Tibial nerve (tissue), 4 donors: ENCODE measurements at regions not wholly inside any gene's neighbourhood (a gene's known extent, or its start where the extent isn't known, plus 50 kb on each side); places are given as distances from the start of the nearest gene placed in this dataset.

Experiments used
- DNase-seq, 2 donors: peaks; one replicate each; pipeline ENCODE4 v3.0.0-alpha.2; 2019; ENCODE audit warnings: low spot score in 2 of 2
- H3K27ac ChIP-seq, 4 donors: fragments of 200-600 bp; sonication (generic) in 3 of 4; one replicate each; pipeline ENCODE4 v1.5.1; 2017 to 2019; ENCODE audit warnings: mild to moderate bottlenecking in 1 of 4
- H3K27me3 ChIP-seq, 2 donors: fragments of 200-600 bp; sonication (generic) in 1 of 2; one replicate each; pipeline versions ENCODE4 v1.5.1 to v1.6.0; 2017 to 2019
- H3K36me3 ChIP-seq, 3 donors: fragments of 200-600 bp; sonication (generic); one replicate each; pipeline ENCODE4 v1.5.1; 2018 to 2019
- H3K4me1 ChIP-seq, 4 donors: fragments of 200-600 bp; sonication (generic) in 3 of 4; one replicate each; pipeline ENCODE4 v1.5.1; 2017 to 2019
- H3K4me3 ChIP-seq, 4 donors: fragments of 200-600 bp; sonication (generic) in 3 of 4; one replicate each; pipeline ENCODE4 v1.5.1; 2017 to 2019; ENCODE audit warnings: mild to moderate bottlenecking in 1 of 4, moderate library complexity in 1 of 4
- H3K9me3 ChIP-seq, 4 donors: fragments of 200-600 bp; sonication (generic) in 3 of 4; one replicate each; pipeline ENCODE4 v1.5.1; 2017 to 2019
- EP300 ChIP-seq, 2 donors: sonication (generic); formaldehyde crosslinking; IDR thresholded peaks; one replicate each; pipeline ENCODE4 v1.6.1; 2017; ENCODE audit warnings: antibody characterized with exemption in 2 of 2, mild to moderate bottlenecking in 1 of 2
- POLR2A ChIP-seq, 2 donors: fragments of 450-650 bp; IDR thresholded peaks; one replicate each; pipeline ENCODE4 v1.6.1; 2017; ENCODE audit warnings: antibody characterized with exemption in 2 of 2, mild to moderate bottlenecking in 2 of 2, moderate library complexity in 2 of 2
- WGBS, 2 donors: methylation state at CpG; one replicate each; pipeline ENCODE4 v1.1.5; 2018; 5-methylcytosine and 5-hydroxymethylcytosine counted together
- TF ChIP-seq, protein P1 (sequence below), 5 experiments: fragments of 200-600 bp in 3 of 5; fragments of 450-650 bp in 2 of 5; sonication (generic) in 3 of 5; IDR thresholded peaks; one replicate each; pipeline ENCODE4 v1.5.1; 2016 to 2019; ENCODE audit warnings: antibody characterized with exemption in 5 of 5, mild to moderate bottlenecking in 3 of 5, moderate library complexity in 2 of 5

DNA sequence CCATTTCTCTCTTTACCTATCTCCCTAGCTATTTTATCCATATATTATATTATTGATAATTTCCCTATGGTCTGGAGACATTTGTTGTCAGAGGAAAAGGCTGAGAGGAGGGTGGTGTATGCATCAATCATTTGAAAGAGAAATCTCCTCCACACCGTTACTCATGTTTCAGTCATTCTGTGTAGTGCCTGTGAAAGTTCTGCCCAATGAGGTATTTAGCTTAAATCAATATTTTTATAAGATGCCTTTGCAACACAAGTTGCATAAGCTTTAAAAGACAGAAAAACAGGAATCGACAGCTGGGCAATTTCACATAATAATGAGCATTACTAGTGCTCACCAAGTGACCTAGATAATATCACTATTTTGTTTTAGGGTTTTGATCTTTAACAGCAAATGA, 363.7 kb upstream of the FSIP2 start:
- no peaks in the 10 kb centered on the region for H3K36me3 ChIP-seq
- no peaks in the 10 kb centered on the region for H3K9me3 ChIP-seq
- H3K4me3 ChIP-seq: no peak overlapping the region
- TF ChIP-seq POLR2A (IDR thresholded peaks at IDR 0.05) (no peak), EP300 (IDR thresholded peaks at IDR 0.05) (no peak)
- TF ChIP-seq, protein P1, sequence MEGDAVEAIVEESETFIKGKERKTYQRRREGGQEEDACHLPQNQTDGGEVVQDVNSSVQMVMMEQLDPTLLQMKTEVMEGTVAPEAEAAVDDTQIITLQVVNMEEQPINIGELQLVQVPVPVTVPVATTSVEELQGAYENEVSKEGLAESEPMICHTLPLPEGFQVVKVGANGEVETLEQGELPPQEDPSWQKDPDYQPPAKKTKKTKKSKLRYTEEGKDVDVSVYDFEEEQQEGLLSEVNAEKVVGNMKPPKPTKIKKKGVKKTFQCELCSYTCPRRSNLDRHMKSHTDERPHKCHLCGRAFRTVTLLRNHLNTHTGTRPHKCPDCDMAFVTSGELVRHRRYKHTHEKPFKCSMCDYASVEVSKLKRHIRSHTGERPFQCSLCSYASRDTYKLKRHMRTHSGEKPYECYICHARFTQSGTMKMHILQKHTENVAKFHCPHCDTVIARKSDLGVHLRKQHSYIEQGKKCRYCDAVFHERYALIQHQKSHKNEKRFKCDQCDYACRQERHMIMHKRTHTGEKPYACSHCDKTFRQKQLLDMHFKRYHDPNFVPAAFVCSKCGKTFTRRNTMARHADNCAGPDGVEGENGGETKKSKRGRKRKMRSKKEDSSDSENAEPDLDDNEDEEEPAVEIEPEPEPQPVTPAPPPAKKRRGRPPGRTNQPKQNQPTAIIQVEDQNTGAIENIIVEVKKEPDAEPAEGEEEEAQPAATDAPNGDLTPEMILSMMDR (IDR thresholded peaks at IDR 0.05): no peak
- no peak for DNase-seq
- WGBS, 2 donors: 71 to 74% methylated on average over 2 of the region's 2 CpGs
- no peaks in the 10 kb centered on the region for H3K27me3 ChIP-seq
- no peak overlapping the region for H3K27ac ChIP-seq
- no peaks in the 10 kb centered on the region for H3K4me1 ChIP-seq

DNA sequence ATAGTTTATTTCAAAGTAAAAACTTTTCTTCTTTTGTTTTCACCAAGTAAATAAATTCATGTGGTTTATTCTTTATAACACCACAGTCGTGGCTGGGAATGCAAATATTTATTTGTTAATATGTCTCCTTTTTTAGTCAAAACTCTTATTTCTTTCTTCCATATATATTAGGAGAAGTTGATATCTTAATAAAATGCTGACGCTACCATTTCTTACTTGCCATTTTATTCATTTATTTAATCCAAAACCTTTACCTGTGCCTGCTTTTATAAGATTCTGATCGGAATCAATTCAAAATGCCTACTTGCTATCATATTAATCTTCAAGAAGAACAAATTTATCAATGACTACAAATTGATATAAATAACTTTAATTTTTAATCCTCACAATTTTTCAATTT, 362.9 kb upstream of the FSIP2 start:
- Histone ChIP-seq H3K36me3 (no peaks in the 10 kb centered on the region), H3K27me3 (no peaks in the 10 kb centered on the region), H3K9me3 (no peaks in the 10 kb centered on the region), H3K27ac (no peak overlapping the region), H3K4me3 (no peak overlapping the region), H3K4me1 (no peaks in the 10 kb centered on the region)
- no peak for DNase-seq
- 84 to 87% methylated on average over 3 of the region's 3 CpGs for WGBS, 2 donors
- TF ChIP-seq EP300 (IDR thresholded peaks at IDR 0.05) (no peak), POLR2A (IDR thresholded peaks at IDR 0.05) (no peak)
- TF ChIP-seq, protein P1 (IDR thresholded peaks at IDR 0.05): no peak

DNA sequence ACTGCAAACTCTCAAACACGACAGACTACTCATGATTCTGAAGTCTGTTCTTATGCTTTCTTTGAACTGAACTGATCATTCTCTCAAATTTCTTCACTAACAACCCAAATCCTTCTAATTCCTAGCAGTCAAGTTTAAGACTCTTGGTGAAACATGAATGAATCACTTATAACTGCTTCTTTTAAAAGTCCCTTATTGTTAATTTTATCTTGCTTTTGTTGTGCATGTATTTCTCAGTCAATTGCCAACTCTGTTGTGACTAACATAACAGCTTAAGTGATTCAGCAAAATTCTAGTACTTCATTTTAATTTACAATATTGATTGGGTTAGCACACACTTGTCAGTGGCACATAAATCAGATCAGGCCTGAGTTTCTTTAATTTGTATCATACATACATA, 357.0 kb upstream of the FSIP2 start:
- Histone ChIP-seq H3K4me3 (no peak overlapping the region), H3K27me3 (no peaks in the 10 kb centered on the region), H3K27ac (no peak overlapping the region), H3K4me1 (no peaks in the 10 kb centered on the region), H3K36me3 (no peaks in the 10 kb centered on the region), H3K9me3 (no peaks in the 10 kb centered on the region)
- no peak for DNase-seq
- TF ChIP-seq, protein P1 (IDR thresholded peaks at IDR 0.05): no peak
- TF ChIP-seq EP300 (IDR thresholded peaks at IDR 0.05) (no peak), POLR2A (IDR thresholded peaks at IDR 0.05) (no peak)
- 25 to 37% methylated on average over 1 of the region's 1 CpG for WGBS, 2 donors

DNA sequence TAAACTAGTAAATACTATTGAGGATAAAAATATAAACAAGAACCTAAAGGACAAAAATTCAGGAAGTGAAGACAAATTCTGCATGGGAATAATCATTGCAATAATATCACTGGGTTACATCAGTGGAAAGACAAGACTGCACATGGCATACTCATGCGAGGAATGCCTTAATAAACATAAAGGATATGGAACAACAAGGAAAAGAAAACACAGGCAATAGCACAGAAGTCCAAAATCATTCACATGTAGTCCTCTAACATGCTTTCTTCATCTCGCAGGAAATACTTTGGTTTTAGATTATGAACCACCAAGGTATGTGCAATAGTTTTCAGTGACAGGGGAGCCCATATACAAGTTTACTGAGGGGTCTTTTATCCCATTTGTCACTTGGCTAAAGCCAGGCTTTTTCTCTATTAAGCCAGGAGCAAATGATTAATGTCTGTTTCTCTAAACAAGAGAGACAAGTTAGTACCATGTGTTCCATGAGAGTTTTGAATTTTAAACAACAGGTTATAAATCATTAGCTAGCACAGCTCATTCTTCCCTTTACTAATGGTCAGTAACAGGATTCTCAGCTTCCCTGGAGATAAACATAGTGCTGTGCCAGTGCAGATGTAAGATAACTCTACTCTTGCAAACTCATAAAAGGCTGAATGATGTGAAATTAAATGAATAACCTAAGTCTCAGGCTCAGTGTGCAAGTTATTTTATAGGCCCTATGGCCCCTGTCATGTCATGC, 353.6 kb upstream of the FSIP2 start:
- Histone ChIP-seq H3K27ac (no peak overlapping the region), H3K4me3 (no peak overlapping the region), H3K36me3 (no peaks in the 10 kb centered on the region), H3K27me3 (no peaks in the 10 kb centered on the region), H3K4me1 (no peaks in the 10 kb centered on the region), H3K9me3 (no peaks in the 10 kb centered on the region)
- DNase-seq: no peak
- 79 to 93% methylated on average over 2 of the region's 2 CpGs for WGBS, 2 donors
- no peak for TF ChIP-seq POLR2A (IDR thresholded peaks at IDR 0.05)
- TF ChIP-seq EP300 (IDR thresholded peaks at IDR 0.05): no peak
- TF ChIP-seq, protein P1 (IDR thresholded peaks at IDR 0.05): no peak

DNA sequence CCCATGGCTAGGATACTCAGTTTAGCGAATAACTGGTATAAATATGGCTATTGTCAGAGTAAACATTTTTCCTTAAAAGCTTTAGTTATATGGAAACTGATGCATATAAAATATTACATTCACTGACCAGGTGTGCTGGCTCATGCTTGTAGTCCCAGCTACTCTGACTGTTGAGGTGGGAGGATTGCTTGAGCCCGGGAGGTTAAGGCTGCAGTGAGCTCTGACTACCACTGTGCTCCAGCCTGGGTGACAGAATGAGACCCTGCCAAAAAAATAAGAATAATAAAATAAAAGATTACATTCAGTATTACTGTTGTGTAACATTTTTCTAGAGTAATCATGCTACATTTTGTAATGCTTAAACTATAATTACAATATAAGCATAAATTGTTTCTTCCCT, 350.4 kb upstream of the FSIP2 start:
- no peaks in the 10 kb centered on the region for H3K4me1 ChIP-seq
- DNase-seq: no peak
- no peak overlapping the region for H3K4me3 ChIP-seq
- no peaks in the 10 kb centered on the region for H3K27me3 ChIP-seq
- TF ChIP-seq, protein P1 (IDR thresholded peaks at IDR 0.05): no peak
- TF ChIP-seq POLR2A (IDR thresholded peaks at IDR 0.05) (no peak), EP300 (IDR thresholded peaks at IDR 0.05) (no peak)
- no peaks in the 10 kb centered on the region for H3K36me3 ChIP-seq
- WGBS, 2 donors: 61 to 85% methylated on average over 2 of the region's 2 CpGs
- no peak overlapping the region for H3K27ac ChIP-seq
- no peaks in the 10 kb centered on the region for H3K9me3 ChIP-seq
